ENCODE measurements at regions not wholly inside any gene's neighbourhood (a gene's known extent, or its start where the extent isn't known, plus 50 kb on each side); places are given as distances from the start of the nearest gene placed in this dataset.

- no peak for DNase-seq (ENCODE audit: low spot score in 2 of 2)
- no peaks in the 10 kb centered on the region for H3K4me1 Mint-ChIP-seq
- H3K4me3 Mint-ChIP-seq = no peak overlapping the region
- H3K36me3 Mint-ChIP-seq = no peaks in the 10 kb centered on the region
- ATAC-seq = no peak
- no peak overlapping the region for H3K27ac Mint-ChIP-seq
- H3K9me3 Mint-ChIP-seq = peaks cover 2% of the 10 kb centered on the region
These were observed 356.4 kb downstream of the ANKRD7 start for GRCh38 chr7:118580743-118581382.

GRCh38 chr7:118583641-118584040 lies 359.1 kb downstream of the ANKRD7 start:
- Mint-ChIP-seq H3K36me3 (no peaks in the 10 kb centered on the region), H3K27ac (no peak overlapping the region), H3K4me1 (no peaks in the 10 kb centered on the region), H3K4me3 (no peak overlapping the region), H3K9me3 (peaks cover 8% of the 10 kb centered on the region)
- no peak for DNase-seq (ENCODE audit: low spot score in 2 of 2)
- ATAC-seq = no peak

GRCh38 chr7:118586248-118586647 lies 361.7 kb downstream of the ANKRD7 start:
- H3K9me3 Mint-ChIP-seq = peaks cover 15% of the 10 kb centered on the region
- no peak overlapping the region for H3K27ac Mint-ChIP-seq
- H3K36me3 Mint-ChIP-seq = no peaks in the 10 kb centered on the region
- no peaks in the 10 kb centered on the region for H3K4me1 Mint-ChIP-seq
- no peak overlapping the region for H3K4me3 Mint-ChIP-seq
- ATAC-seq (no peak), DNase-seq (ENCODE audit: low spot score in 2 of 2) (no peak)

GRCh38 chr7:118590107-118590506 lies 365.6 kb downstream of the ANKRD7 start:
- H3K9me3 Mint-ChIP-seq = peaks cover 19% of the 10 kb centered on the region

GRCh38 chr7:118602090-118602489 lies 377.6 kb downstream of the ANKRD7 start:
- no peak for ATAC-seq
- peaks cover 2% of the 10 kb centered on the region for H3K9me3 Mint-ChIP-seq
- H3K36me3 Mint-ChIP-seq = no peaks in the 10 kb centered on the region
- H3K4me3 Mint-ChIP-seq = no peak overlapping the region
- no peak overlapping the region for H3K27ac Mint-ChIP-seq
- no peaks in the 10 kb centered on the region for H3K4me1 Mint-ChIP-seq
- no peak for DNase-seq (ENCODE audit: low spot score in 2 of 2)

More at GRCh38 chr7:118590107-118590506, 365.6 kb downstream of the ANKRD7 start:
- DNase-seq (ENCODE audit: low spot score in 2 of 2) (no peak), ATAC-seq (no peak)
- no peak overlapping the region for H3K4me3 Mint-ChIP-seq
- H3K27ac Mint-ChIP-seq = no peak overlapping the region
- no peaks in the 10 kb centered on the region for H3K4me1 Mint-ChIP-seq
- no peaks in the 10 kb centered on the region for H3K36me3 Mint-ChIP-seq

GRCh38 chr7:118606602-118607001 lies 382.1 kb downstream of the ANKRD7 start:
- H3K4me3 Mint-ChIP-seq = no peak overlapping the region
- H3K27ac Mint-ChIP-seq = no peak overlapping the region
- no peak for ATAC-seq
- H3K36me3 Mint-ChIP-seq = no peaks in the 10 kb centered on the region
- DNase-seq (ENCODE audit: low spot score in 2 of 2) = no peak
- peaks cover 9% of the 10 kb centered on the region for H3K9me3 Mint-ChIP-seq
- no peaks in the 10 kb centered on the region for H3K4me1 Mint-ChIP-seq

- no peak overlapping the region for H3K4me3 Mint-ChIP-seq
- H3K9me3 Mint-ChIP-seq = peaks cover 9% of the 10 kb centered on the region
- DNase-seq (ENCODE audit: low spot score in 2 of 2) = no peak
- H3K4me1 Mint-ChIP-seq = no peaks in the 10 kb centered on the region
- ATAC-seq = peak; percentile 31
- H3K27ac Mint-ChIP-seq = no peak overlapping the region
- no peaks in the 10 kb centered on the region for H3K36me3 Mint-ChIP-seq
These were observed 384.7 kb downstream of the ANKRD7 start for GRCh38 chr7:118609207-118609606.

- Mint-ChIP-seq H3K36me3 (no peaks in the 10 kb centered on the region), H3K27ac (no peak overlapping the region), H3K9me3 (peaks cover 15% of the 10 kb centered on the region), H3K4me1 (no peaks in the 10 kb centered on the region), H3K4me3 (no peak overlapping the region)
- ATAC-seq = no peak
- DNase-seq (ENCODE audit: low spot score in 2 of 2) = no peak
These were observed 391.2 kb downstream of the ANKRD7 start for GRCh38 chr7:118615681-118616080.

- H3K4me3 Mint-ChIP-seq = no peak overlapping the region
- H3K9me3 Mint-ChIP-seq = peaks cover 6% of the 10 kb centered on the region
- no peak for DNase-seq (ENCODE audit: low spot score in 2 of 2)
- no peak overlapping the region for H3K27ac Mint-ChIP-seq
- ATAC-seq = no peak
- H3K4me1 Mint-ChIP-seq = no peaks in the 10 kb centered on the region
- H3K36me3 Mint-ChIP-seq = no peaks in the 10 kb centered on the region
These were observed 397.4 kb downstream of the ANKRD7 start for GRCh38 chr7:118621810-118622360.

- H3K27ac Mint-ChIP-seq = no peak overlapping the region
- no peak for DNase-seq (ENCODE audit: low spot score in 2 of 2)
- H3K9me3 Mint-ChIP-seq = peaks cover 10% of the 10 kb centered on the region
- no peak overlapping the region for H3K4me3 Mint-ChIP-seq
- no peaks in the 10 kb centered on the region for H3K36me3 Mint-ChIP-seq
- no peak for ATAC-seq
- no peaks in the 10 kb centered on the region for H3K4me1 Mint-ChIP-seq
These were observed 402.2 kb downstream of the ANKRD7 start for GRCh38 chr7:118626739-118627138.

- no peak for ATAC-seq
- Mint-ChIP-seq H3K9me3 (peaks cover 10% of the 10 kb centered on the region), H3K27ac (no peak overlapping the region), H3K36me3 (no peaks in the 10 kb centered on the region), H3K4me3 (no peak overlapping the region), H3K4me1 (no peaks in the 10 kb centered on the region)
- DNase-seq (ENCODE audit: low spot score in 2 of 2) = no peak
These were observed 403.0 kb downstream of the ANKRD7 start for GRCh38 chr7:118627467-118627866.

- no peak overlapping the region for H3K27ac Mint-ChIP-seq
- no peak for ATAC-seq
- no peaks in the 10 kb centered on the region for H3K4me1 Mint-ChIP-seq
- H3K9me3 Mint-ChIP-seq = peaks cover 8% of the 10 kb centered on the region
- no peaks in the 10 kb centered on the region for H3K36me3 Mint-ChIP-seq
- DNase-seq (ENCODE audit: low spot score in 2 of 2) = no peak
- H3K4me3 Mint-ChIP-seq = no peak overlapping the region
These were observed 405.5 kb downstream of the ANKRD7 start for GRCh38 chr7:118629898-118630438.

GRCh38 chr7:118642396-118642795 lies 417.9 kb downstream of the ANKRD7 start:
- H3K9me3 Mint-ChIP-seq = peaks cover 7% of the 10 kb centered on the region
- H3K36me3 Mint-ChIP-seq = no peaks in the 10 kb centered on the region
- H3K27ac Mint-ChIP-seq = no peak overlapping the region
- ATAC-seq (no peak), DNase-seq (ENCODE audit: low spot score in 2 of 2) (no peak)
- no peaks in the 10 kb centered on the region for H3K4me1 Mint-ChIP-seq
- H3K4me3 Mint-ChIP-seq = no peak overlapping the region

GRCh38 chr7:118644346-118644745 lies 419.8 kb downstream of the ANKRD7 start:
- Mint-ChIP-seq H3K9me3 (peaks cover 8% of the 10 kb centered on the region), H3K4me3 (no peak overlapping the region), H3K4me1 (no peaks in the 10 kb centered on the region), H3K36me3 (no peaks in the 10 kb centered on the region), H3K27ac (no peak overlapping the region)
- ATAC-seq (no peak), DNase-seq (ENCODE audit: low spot score in 2 of 2) (no peak)

GRCh38 chr7:118648002-118648401 lies 423.5 kb downstream of the ANKRD7 start:
- H3K4me3 Mint-ChIP-seq = no peak overlapping the region
- H3K9me3 Mint-ChIP-seq = peaks cover 14% of the 10 kb centered on the region
- DNase-seq (ENCODE audit: low spot score in 2 of 2) = no peak
- no peak for ATAC-seq
- H3K27ac Mint-ChIP-seq = no peak overlapping the region
- H3K36me3 Mint-ChIP-seq = no peaks in the 10 kb centered on the region
- H3K4me1 Mint-ChIP-seq = no peaks in the 10 kb centered on the region

- DNase-seq (ENCODE audit: low spot score in 2 of 2) (no peak), ATAC-seq (no peak)
- H3K9me3 Mint-ChIP-seq = peaks cover 20% of the 10 kb centered on the region
- no peaks in the 10 kb centered on the region for H3K36me3 Mint-ChIP-seq
- H3K27ac Mint-ChIP-seq = no peak overlapping the region
- no peaks in the 10 kb centered on the region for H3K4me1 Mint-ChIP-seq
- H3K4me3 Mint-ChIP-seq = no peak overlapping the region
These were observed 433.0 kb downstream of the ANKRD7 start for GRCh38 chr7:118657391-118658005.
